ENCODE measurements at regions not wholly inside any gene's neighbourhood (a gene's known extent, or its start where the extent isn't known, plus 50 kb on each side); places are given as distances from the start of the nearest gene placed in this dataset.

- no peaks in the 10 kb centered on the region for H3K27me3 ChIP-seq
- H3K4me3 ChIP-seq (ENCODE audit: low read depth in 1 of 2, low read length in 1 of 2), result no peak overlapping the region
- H3K36me3 ChIP-seq, result no peaks in the 10 kb centered on the region
- no peaks in the 10 kb centered on the region for H3K9me3 ChIP-seq
- TF ChIP-seq CTCF (IDR thresholded peaks at IDR 0.05), result no peak
- H3K4me1 ChIP-seq (ENCODE audit: control insufficient read depth in 1 of 2, insufficient read depth in 1 of 2, low read depth in 1 of 2, low read length in 1 of 2), result peaks cover 20 to 30% of the 10 kb centered on the region in 2 experiments
- no peak overlapping the region for H3K27ac ChIP-seq
Observed at GRCh38 chr11:95512177-95512576, 277.4 kb downstream of the FAM76B start.

- Histone ChIP-seq H3K9me3 (no peaks in the 10 kb centered on the region), H3K4me3 (ENCODE audit: low read depth in 1 of 2, low read length in 1 of 2) (no peak overlapping the region), H3K27ac (no peak overlapping the region), H3K27me3 (no peaks in the 10 kb centered on the region), H3K36me3 (no peaks in the 10 kb centered on the region), H3K4me1 (ENCODE audit: control insufficient read depth in 1 of 2, insufficient read depth in 1 of 2, low read depth in 1 of 2, low read length in 1 of 2) (peaks cover 26 to 35% of the 10 kb centered on the region in 2 experiments)
- no peak for TF ChIP-seq CTCF (IDR thresholded peaks at IDR 0.05)
Observed at GRCh38 chr11:95508219-95508890, 277.4 kb upstream of the SESN3 start.

- no peak for TF ChIP-seq CTCF (IDR thresholded peaks at IDR 0.05)
- Histone ChIP-seq H3K4me3 (ENCODE audit: low read depth in 1 of 2, low read length in 1 of 2) (no peak overlapping the region), H3K4me1 (ENCODE audit: control insufficient read depth in 1 of 2, insufficient read depth in 1 of 2, low read depth in 1 of 2, low read length in 1 of 2) (peaks cover 26 to 34% of the 10 kb centered on the region in 2 experiments), H3K9me3 (no peaks in the 10 kb centered on the region), H3K36me3 (no peaks in the 10 kb centered on the region), H3K27ac (no peak overlapping the region), H3K27me3 (no peaks in the 10 kb centered on the region)
Observed at GRCh38 chr11:95507794-95508193, 276.8 kb upstream of the SESN3 start.

GRCh38 chr11:95506777-95507176 lies 275.8 kb upstream of the SESN3 start:
- no peaks in the 10 kb centered on the region for H3K36me3 ChIP-seq
- H3K27me3 ChIP-seq, result no peaks in the 10 kb centered on the region
- no peaks in the 10 kb centered on the region for H3K9me3 ChIP-seq
- H3K4me3 ChIP-seq (ENCODE audit: low read depth in 1 of 2, low read length in 1 of 2), result no peak overlapping the region
- no peak overlapping the region for H3K27ac ChIP-seq
- no peak for TF ChIP-seq CTCF (IDR thresholded peaks at IDR 0.05)
- peaks cover 15 to 24% of the 10 kb centered on the region in 2 experiments for H3K4me1 ChIP-seq (ENCODE audit: control insufficient read depth in 1 of 2, insufficient read depth in 1 of 2, low read depth in 1 of 2, low read length in 1 of 2)

GRCh38 chr11:95505927-95506426 lies 275.0 kb upstream of the SESN3 start:
- no peaks in the 10 kb centered on the region for H3K36me3 ChIP-seq
- H3K27me3 ChIP-seq, result no peaks in the 10 kb centered on the region
- peaks cover 7 to 16% of the 10 kb centered on the region in 2 experiments for H3K4me1 ChIP-seq (ENCODE audit: control insufficient read depth in 1 of 2, insufficient read depth in 1 of 2, low read depth in 1 of 2, low read length in 1 of 2)
- H3K9me3 ChIP-seq, result no peaks in the 10 kb centered on the region
- H3K4me3 ChIP-seq (ENCODE audit: low read depth in 1 of 2, low read length in 1 of 2), result no peak overlapping the region
- no peak overlapping the region for H3K27ac ChIP-seq
- no peak for TF ChIP-seq CTCF (IDR thresholded peaks at IDR 0.05)
